ENCODE measurements at regions not wholly inside any gene's neighbourhood (a gene's known extent, or its start where the extent isn't known, plus 50 kb on each side); places are given as distances from the start of the nearest gene placed in this dataset.

GRCh38 chr15:88344786-88345185, 88.2 kb upstream of the NTRK3 start:
- H3K4me1 ChIP-seq (ENCODE audit: control insufficient read depth, insufficient read depth, low read length), result no peaks in the 10 kb centered on the region
- H3K9me3 ChIP-seq (ENCODE audit: control insufficient read depth, insufficient read depth, low read length), result no peaks in the 10 kb centered on the region
- 87% methylated on average over 2 of the region's 2 CpGs for WGBS (ENCODE audit: insufficient coverage)
- H3K27me3 ChIP-seq (ENCODE audit: control insufficient read depth, insufficient read depth, low read length), result no peaks in the 10 kb centered on the region
- no peak for DNase-seq (ENCODE audit: low read depth in 4 of 6, low spot score in 6 of 6)
- no peak overlapping the region for H3K27ac ChIP-seq (ENCODE audit: low read depth, low read length)
- H3K4me3 ChIP-seq (ENCODE audit: low read depth, low read length), result no peak overlapping the region
- no peaks in the 10 kb centered on the region for H3K36me3 ChIP-seq (ENCODE audit: control insufficient read depth, insufficient read depth, low read length)

GRCh38 chr15:88342666-88343065, 86.1 kb upstream of the NTRK3 start:
- Histone ChIP-seq H3K27me3 (ENCODE audit: control insufficient read depth, insufficient read depth, low read length) (no peaks in the 10 kb centered on the region), H3K27ac (ENCODE audit: low read depth, low read length) (no peak overlapping the region), H3K4me1 (ENCODE audit: control insufficient read depth, insufficient read depth, low read length) (no peaks in the 10 kb centered on the region), H3K36me3 (ENCODE audit: control insufficient read depth, insufficient read depth, low read length) (no peaks in the 10 kb centered on the region), H3K9me3 (ENCODE audit: control insufficient read depth, insufficient read depth, low read length) (no peaks in the 10 kb centered on the region), H3K4me3 (ENCODE audit: low read depth, low read length) (no peak overlapping the region)
- no peak for DNase-seq (ENCODE audit: low read depth in 4 of 6, low spot score in 6 of 6)
- WGBS (ENCODE audit: insufficient coverage), result 82% methylated on average over 1 of the region's 2 CpGs

- Histone ChIP-seq H3K36me3 (ENCODE audit: control insufficient read depth, insufficient read depth, low read length) (no peaks in the 10 kb centered on the region), H3K27me3 (ENCODE audit: control insufficient read depth, insufficient read depth, low read length) (no peaks in the 10 kb centered on the region), H3K9me3 (ENCODE audit: control insufficient read depth, insufficient read depth, low read length) (no peaks in the 10 kb centered on the region), H3K4me3 (ENCODE audit: low read depth, low read length) (no peak overlapping the region), H3K4me1 (ENCODE audit: control insufficient read depth, insufficient read depth, low read length) (no peaks in the 10 kb centered on the region), H3K27ac (ENCODE audit: low read depth, low read length) (no peak overlapping the region)
- DNase-seq (ENCODE audit: low read depth in 4 of 6, low spot score in 6 of 6), result no peak
- 67% methylated on average over 1 of the region's 2 CpGs for WGBS (ENCODE audit: insufficient coverage)
Observed at GRCh38 chr15:88341653-88342052, 85.1 kb upstream of the NTRK3 start.

- Histone ChIP-seq H3K4me1 (ENCODE audit: control insufficient read depth, insufficient read depth, low read length) (no peaks in the 10 kb centered on the region), H3K27me3 (ENCODE audit: control insufficient read depth, insufficient read depth, low read length) (no peaks in the 10 kb centered on the region), H3K36me3 (ENCODE audit: control insufficient read depth, insufficient read depth, low read length) (no peaks in the 10 kb centered on the region), H3K9me3 (ENCODE audit: control insufficient read depth, insufficient read depth, low read length) (no peaks in the 10 kb centered on the region), H3K4me3 (ENCODE audit: low read depth, low read length) (no peak overlapping the region), H3K27ac (ENCODE audit: low read depth, low read length) (no peak overlapping the region)
- WGBS (ENCODE audit: insufficient coverage), result no CpG with 5 or more reads among the region's 5 CpGs
- DNase-seq (ENCODE audit: low read depth in 4 of 6, low spot score in 6 of 6), result no peak
Observed at GRCh38 chr15:88341006-88341405, 84.5 kb upstream of the NTRK3 start.

- no CpG with 5 or more reads among the region's 1 CpG for WGBS (ENCODE audit: insufficient coverage)
- peaks cover 3% of the 10 kb centered on the region for H3K4me1 ChIP-seq (ENCODE audit: control insufficient read depth, insufficient read depth, low read length)
- no peak for DNase-seq (ENCODE audit: low read depth in 4 of 6, low spot score in 6 of 6)
Observed at GRCh38 chr15:88337993-88338392, 81.5 kb upstream of the NTRK3 start.

GRCh38 chr15:88335074-88335473, 78.5 kb upstream of the NTRK3 start:
- WGBS (ENCODE audit: insufficient coverage), result no CpG with 5 or more reads among the region's 1 CpG
- H3K4me1 ChIP-seq (ENCODE audit: control insufficient read depth, insufficient read depth, low read length), result peaks cover 3% of the 10 kb centered on the region
- no peak for DNase-seq (ENCODE audit: low read depth in 4 of 6, low spot score in 6 of 6)
- H3K27ac ChIP-seq (ENCODE audit: low read depth, low read length), result no peak overlapping the region
- no peaks in the 10 kb centered on the region for H3K27me3 ChIP-seq (ENCODE audit: control insufficient read depth, insufficient read depth, low read length)
- no peaks in the 10 kb centered on the region for H3K9me3 ChIP-seq (ENCODE audit: control insufficient read depth, insufficient read depth, low read length)
- H3K4me3 ChIP-seq (ENCODE audit: low read depth, low read length), result no peak overlapping the region
- no peaks in the 10 kb centered on the region for H3K36me3 ChIP-seq (ENCODE audit: control insufficient read depth, insufficient read depth, low read length)

More at GRCh38 chr15:88337993-88338392, 81.5 kb upstream of the NTRK3 start:
- H3K27me3 ChIP-seq (ENCODE audit: control insufficient read depth, insufficient read depth, low read length), result no peaks in the 10 kb centered on the region
- no peak overlapping the region for H3K27ac ChIP-seq (ENCODE audit: low read depth, low read length)
- no peak overlapping the region for H3K4me3 ChIP-seq (ENCODE audit: low read depth, low read length)
- H3K36me3 ChIP-seq (ENCODE audit: control insufficient read depth, insufficient read depth, low read length), result no peaks in the 10 kb centered on the region
- no peaks in the 10 kb centered on the region for H3K9me3 ChIP-seq (ENCODE audit: control insufficient read depth, insufficient read depth, low read length)

- Histone ChIP-seq H3K4me1 (ENCODE audit: control insufficient read depth, insufficient read depth, low read length) (peaks cover 6% of the 10 kb centered on the region), H3K9me3 (ENCODE audit: control insufficient read depth, insufficient read depth, low read length) (no peaks in the 10 kb centered on the region), H3K27me3 (ENCODE audit: control insufficient read depth, insufficient read depth, low read length) (no peaks in the 10 kb centered on the region), H3K4me3 (ENCODE audit: low read depth, low read length) (no peak overlapping the region), H3K27ac (ENCODE audit: low read depth, low read length) (no peak overlapping the region), H3K36me3 (ENCODE audit: control insufficient read depth, insufficient read depth, low read length) (no peaks in the 10 kb centered on the region)
- peak in 1 of 6 donors; percentile 37 for DNase-seq (ENCODE audit: low read depth in 4 of 6, low spot score in 6 of 6)
- whole genome bisulfite sequencing (ENCODE audit: insufficient coverage), result 47% methylated on average over 2 of the region's 4 CpGs
Observed at GRCh38 chr15:88334436-88334835, 77.9 kb upstream of the NTRK3 start.

GRCh38 chr15:88331291-88331690, 74.8 kb upstream of the NTRK3 start:
- 26% methylated on average over 8 of the region's 8 CpGs for WGBS (ENCODE audit: insufficient coverage)
- peak in 3 of 6 donors; percentile 7 to 58 (median 51) for DNase-seq (ENCODE audit: low read depth in 4 of 6, low spot score in 6 of 6)
- no peaks in the 10 kb centered on the region for H3K9me3 ChIP-seq (ENCODE audit: control insufficient read depth, insufficient read depth, low read length)
- H3K36me3 ChIP-seq (ENCODE audit: control insufficient read depth, insufficient read depth, low read length), result no peaks in the 10 kb centered on the region
- peaks cover 6% of the 10 kb centered on the region for H3K4me1 ChIP-seq (ENCODE audit: control insufficient read depth, insufficient read depth, low read length)
- H3K27me3 ChIP-seq (ENCODE audit: control insufficient read depth, insufficient read depth, low read length), result no peaks in the 10 kb centered on the region
- no peak overlapping the region for H3K4me3 ChIP-seq (ENCODE audit: low read depth, low read length)
- no peak overlapping the region for H3K27ac ChIP-seq (ENCODE audit: low read depth, low read length)

GRCh38 chr15:88326924-88327323, 70.4 kb upstream of the NTRK3 start:
- no peak overlapping the region for H3K4me3 ChIP-seq (ENCODE audit: low read depth, low read length)
- WGBS (ENCODE audit: insufficient coverage), result 80% methylated on average over 1 of the region's 3 CpGs
- no peaks in the 10 kb centered on the region for H3K9me3 ChIP-seq (ENCODE audit: control insufficient read depth, insufficient read depth, low read length)
- DNase-seq (ENCODE audit: low read depth in 4 of 6, low spot score in 6 of 6), result no peak
- H3K27me3 ChIP-seq (ENCODE audit: control insufficient read depth, insufficient read depth, low read length), result no peaks in the 10 kb centered on the region
- H3K4me1 ChIP-seq (ENCODE audit: control insufficient read depth, insufficient read depth, low read length), result peaks cover 3% of the 10 kb centered on the region
- H3K27ac ChIP-seq (ENCODE audit: low read depth, low read length), result no peak overlapping the region
- no peaks in the 10 kb centered on the region for H3K36me3 ChIP-seq (ENCODE audit: control insufficient read depth, insufficient read depth, low read length)

- no CpG with 5 or more reads among the region's 1 CpG for WGBS (ENCODE audit: insufficient coverage)
- H3K36me3 ChIP-seq (ENCODE audit: control insufficient read depth, insufficient read depth, low read length), result no peaks in the 10 kb centered on the region
- H3K27me3 ChIP-seq (ENCODE audit: control insufficient read depth, insufficient read depth, low read length), result no peaks in the 10 kb centered on the region
- no peak overlapping the region for H3K4me3 ChIP-seq (ENCODE audit: low read depth, low read length)
- DNase-seq (ENCODE audit: low read depth in 4 of 6, low spot score in 6 of 6), result no peak
- H3K9me3 ChIP-seq (ENCODE audit: control insufficient read depth, insufficient read depth, low read length), result no peaks in the 10 kb centered on the region
- H3K27ac ChIP-seq (ENCODE audit: low read depth, low read length), result no peak overlapping the region
- H3K4me1 ChIP-seq (ENCODE audit: control insufficient read depth, insufficient read depth, low read length), result no peaks in the 10 kb centered on the region
Observed at GRCh38 chr15:88324741-88325065, 68.2 kb upstream of the NTRK3 start.
